ENCODE measurements at regions not wholly inside any gene's neighbourhood (a gene's known extent, or its start where the extent isn't known, plus 50 kb on each side); places are given as distances from the start of the nearest gene placed in this dataset.
"Not testable (repeated sequence)": the region's sequence is repeated elsewhere in the genome, so short reads cannot be mapped to it uniquely, and the experiment has no call there.

- Histone ChIP-seq H3K9ac (no peak overlapping the region), H3K9me3 (replicated peaks in 1 of 11) (peaks cover 71 to 93% (median 79%) of the 10 kb centered on the region in 11 experiments), H3K36me3 (no peaks in the 10 kb centered on the region), H3K4me2 (no peak overlapping the region), H3K27ac (no peak overlapping the region), H3K4me3 (no peak overlapping the region), H4K20me1 (no peaks in the 10 kb centered on the region), H3K4me1 (no peaks in the 10 kb centered on the region), H3K27me3 (no peaks in the 10 kb centered on the region)
- no peak for TF ChIP-seq Cebpa-rat (IDR thresholded peaks at IDR 0.05)
Observed at GRCh38 chr7:57210212-57210611, 78.0 kb upstream of the ZNF479 start.

GRCh38 chr7:57210871-57211270 is 78.6 kb upstream of the ZNF479 start:
- Histone ChIP-seq H3K27ac (no peak overlapping the region), H3K4me3 (no peak overlapping the region), H3K9ac (no peak overlapping the region), H4K20me1 (no peaks in the 10 kb centered on the region), H3K4me2 (no peak overlapping the region), H3K9me3 (replicated peaks in 1 of 11) (peaks cover 71 to 93% (median 84%) of the 10 kb centered on the region in 11 experiments), H3K27me3 (no peaks in the 10 kb centered on the region), H3K36me3 (no peaks in the 10 kb centered on the region), H3K4me1 (no peaks in the 10 kb centered on the region)
- TF ChIP-seq Cebpa-rat (IDR thresholded peaks at IDR 0.05), result no peak

DNA sequence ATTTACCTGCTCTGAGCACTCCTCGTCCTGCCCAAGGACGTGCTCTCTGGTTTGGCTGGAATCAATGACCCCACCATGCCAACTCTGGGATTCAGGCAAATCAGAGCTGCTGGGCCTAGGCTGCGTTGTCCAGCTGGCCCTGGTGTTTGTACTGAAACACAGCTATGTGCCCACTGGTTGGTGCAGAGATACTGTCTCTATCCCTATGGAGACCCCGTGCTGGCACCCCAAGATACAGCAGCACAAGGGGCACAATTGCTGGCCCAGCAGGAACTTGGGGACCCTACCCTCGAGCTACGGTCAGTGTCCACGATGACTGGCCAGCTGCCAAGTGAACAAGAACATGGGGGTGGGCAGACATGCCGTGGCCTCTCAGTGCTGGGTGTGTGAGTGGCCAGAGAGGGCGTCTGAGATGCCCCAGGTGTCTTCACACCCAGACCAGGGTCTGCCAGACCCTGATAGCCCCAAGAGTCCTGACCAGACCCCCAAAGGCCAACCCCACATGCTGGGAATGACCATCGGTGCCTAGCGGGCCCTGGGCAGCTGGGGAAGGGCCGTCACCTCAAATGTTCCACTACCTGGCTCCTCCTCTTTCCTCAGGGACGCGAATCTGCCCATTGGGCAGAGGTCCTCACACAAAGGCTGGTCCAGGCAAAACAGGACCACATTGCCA is 79.3 kb upstream of the ZNF479 start:
- Histone ChIP-seq H3K27ac (no peak overlapping the region), H3K9ac (no peak overlapping the region), H3K9me3 (replicated peaks in 1 of 11) (peaks cover 72 to 95% (median 85%) of the 10 kb centered on the region in 11 experiments), H3K4me3 (no peak overlapping the region), H3K4me2 (no peak overlapping the region), H3K36me3 (no peaks in the 10 kb centered on the region), H3K27me3 (no peaks in the 10 kb centered on the region), H4K20me1 (no peaks in the 10 kb centered on the region), H3K4me1 (no peaks in the 10 kb centered on the region)
- TF ChIP-seq Cebpa-rat (IDR thresholded peaks at IDR 0.05), result no peak

GRCh38 chr7:57215423-57215822 is 83.2 kb upstream of the ZNF479 start:
- Histone ChIP-seq H3K4me3 (no peak overlapping the region), H3K27ac (no peak overlapping the region), H3K9me3 (replicated peaks in 1 of 11) (peaks cover 82 to 100% (median 97%) of the 10 kb centered on the region in 11 experiments), H3K4me1 (no peaks in the 10 kb centered on the region), H3K36me3 (no peaks in the 10 kb centered on the region), H3K4me2 (no peak overlapping the region), H4K20me1 (no peaks in the 10 kb centered on the region), H3K27me3 (no peaks in the 10 kb centered on the region), H3K9ac (no peak overlapping the region)
- no peak for TF ChIP-seq Cebpa-rat (IDR thresholded peaks at IDR 0.05)

GRCh38 chr7:57216340-57216739 is 84.1 kb upstream of the ZNF479 start:
- Histone ChIP-seq H3K4me2 (no peak overlapping the region), H4K20me1 (no peaks in the 10 kb centered on the region)

DNA sequence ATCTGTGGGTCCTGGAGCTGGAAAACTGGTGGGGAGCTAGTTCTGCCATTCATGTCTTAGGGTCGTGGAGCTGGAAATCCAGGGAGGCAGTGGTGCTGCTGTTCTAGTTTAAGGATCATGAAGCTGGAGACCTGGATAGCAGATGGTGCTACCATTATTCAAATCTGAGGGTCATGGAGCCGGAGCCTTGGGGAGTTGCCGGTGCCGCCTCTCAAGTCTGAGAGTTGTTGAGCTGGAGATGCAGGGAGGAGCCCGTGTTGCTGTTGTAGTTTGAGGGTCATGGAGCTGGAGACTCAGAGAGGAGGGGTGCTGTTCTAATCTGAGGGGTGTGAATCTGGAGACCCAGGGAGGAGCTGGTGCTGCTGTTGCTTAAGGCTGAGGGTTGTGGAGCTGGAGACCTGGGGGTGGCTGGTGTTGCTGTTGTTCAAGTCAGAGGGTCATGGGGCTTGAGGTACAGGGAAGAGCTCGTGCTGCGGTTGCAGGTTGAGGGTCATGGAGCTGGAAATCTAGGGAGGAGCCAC is 86.0 kb upstream of the ZNF479 start:
- Histone ChIP-seq H3K4me3 (no peak overlapping the region), H3K27ac (no peak overlapping the region), H3K4me2 (no peak overlapping the region), H3K36me3 (no peaks in the 10 kb centered on the region), H3K9me3 (replicated peaks in 1 of 11) (peaks cover 72 to 100% (median 93%) of the 10 kb centered on the region in 11 experiments; a peak in 21 of 22 replicates), H3K4me1 (no peaks in the 10 kb centered on the region), H4K20me1 (no peaks in the 10 kb centered on the region), H3K9ac (no peak overlapping the region), H3K27me3 (no peaks in the 10 kb centered on the region)
- no peak for TF ChIP-seq Cebpa-rat (IDR thresholded peaks at IDR 0.05)

More at GRCh38 chr7:57216340-57216739, 84.1 kb upstream of the ZNF479 start:
- H3K27me3 ChIP-seq, result no peaks in the 10 kb centered on the region
- H3K4me3 ChIP-seq, result no peak overlapping the region; a peak in 1 of 20 replicates
- peaks cover 82 to 100% (median 96%) of the 10 kb centered on the region in 11 experiments for H3K9me3 ChIP-seq (replicated peaks in 1 of 11)
- H3K9ac ChIP-seq, result no peak overlapping the region
- no peak for TF ChIP-seq Cebpa-rat (IDR thresholded peaks at IDR 0.05)
- H3K27ac ChIP-seq, result no peak overlapping the region
- no peaks in the 10 kb centered on the region for H3K36me3 ChIP-seq
- no peaks in the 10 kb centered on the region for H3K4me1 ChIP-seq

DNA sequence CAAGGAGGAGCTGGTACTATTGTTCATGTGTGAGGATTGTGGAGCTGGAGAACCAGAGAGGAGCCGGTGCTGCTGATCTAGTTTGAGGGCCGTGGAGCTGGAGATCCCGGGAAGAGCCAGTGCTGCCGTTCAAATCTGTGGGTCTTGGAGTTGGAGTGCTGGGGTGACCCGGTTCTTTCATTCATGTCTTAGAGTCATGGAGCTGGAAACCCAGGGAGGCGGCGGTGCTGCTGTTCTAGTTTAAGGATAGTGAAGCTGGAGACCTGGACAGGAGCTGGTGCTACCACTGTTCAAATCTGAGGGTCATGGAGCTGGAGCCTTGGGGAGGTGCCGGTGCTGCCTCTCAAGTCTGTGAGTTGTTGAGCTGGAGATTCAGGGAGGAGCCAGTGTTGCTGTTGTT is 88.5 kb upstream of the ZNF479 start:
- no peaks in the 10 kb centered on the region for H3K27me3 ChIP-seq
- H3K36me3 ChIP-seq, result no peaks in the 10 kb centered on the region
- no peaks in the 10 kb centered on the region for H4K20me1 ChIP-seq
- H3K9ac ChIP-seq, result no peak overlapping the region
- no peak for TF ChIP-seq Cebpa-rat (IDR thresholded peaks at IDR 0.05)
- no peak overlapping the region for H3K4me2 ChIP-seq
- no peak overlapping the region for H3K4me3 ChIP-seq
- H3K27ac ChIP-seq, result no peak overlapping the region
- H3K9me3 ChIP-seq (replicated peaks in 1 of 11), result peaks cover 67 to 98% (median 91%) of the 10 kb centered on the region in 11 experiments; a peak in 21 of 22 replicates
- no peaks in the 10 kb centered on the region for H3K4me1 ChIP-seq

- H3K4me1 ChIP-seq, result no peaks in the 10 kb centered on the region
- no peak overlapping the region for H3K4me2 ChIP-seq
- H3K27me3 ChIP-seq, result no peaks in the 10 kb centered on the region
- no peak for TF ChIP-seq Cebpa-rat (IDR thresholded peaks at IDR 0.05)
- H3K4me3 ChIP-seq, result no peak overlapping the region
- H3K27ac ChIP-seq, result no peak overlapping the region
- H3K36me3 ChIP-seq, result no peaks in the 10 kb centered on the region
- peaks cover 56 to 91% (median 72%) of the 10 kb centered on the region in 11 experiments for H3K9me3 ChIP-seq (replicated peaks in 1 of 11)
- H4K20me1 ChIP-seq, result no peaks in the 10 kb centered on the region
- no peak overlapping the region for H3K9ac ChIP-seq
Observed at GRCh38 chr7:57225666-57226065, 93.4 kb upstream of the ZNF479 start.

DNA sequence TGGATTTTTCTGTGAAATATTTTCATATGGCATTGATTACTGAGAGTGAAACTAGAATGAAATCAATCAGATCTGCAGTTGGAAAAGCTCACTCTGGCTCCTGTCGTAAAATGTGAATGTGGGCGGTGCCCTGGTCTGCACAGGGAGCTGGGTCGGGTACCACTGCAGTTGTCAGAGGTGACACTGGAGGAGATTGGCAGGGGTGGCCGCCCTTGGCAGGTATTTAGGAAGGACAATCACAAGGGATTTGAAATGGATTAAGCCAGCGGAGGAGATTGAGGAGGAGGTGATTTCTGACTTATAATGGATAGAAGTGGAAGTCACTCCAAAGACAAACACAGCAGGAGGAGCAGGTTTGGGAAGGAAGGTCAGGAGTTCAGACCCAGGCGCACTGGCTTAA is 109.0 kb upstream of the ZNF479 start:
- not testable (repeated sequence) for H3K4me1 ChIP-seq, H3K27ac ChIP-seq, H3K36me3 ChIP-seq, H4K20me1 ChIP-seq, H3K27me3 ChIP-seq, H3K4me3 ChIP-seq, H3K9ac ChIP-seq, H3K4me2 ChIP-seq
- H3K9me3 ChIP-seq (replicated peaks in 1 of 11), result peaks cover 73 to 98% (median 94%) of the 10 kb centered on the region in 11 experiments

GRCh38 chr7:57243551-57243950 is 111.3 kb upstream of the ZNF479 start:
- not testable (repeated sequence) for H3K36me3 ChIP-seq, H4K20me1 ChIP-seq, H3K4me1 ChIP-seq, H3K4me3 ChIP-seq, H3K4me2 ChIP-seq, H3K9ac ChIP-seq, H3K27ac ChIP-seq, H3K27me3 ChIP-seq
- H3K9me3 ChIP-seq (replicated peaks in 1 of 11), result peaks cover 74 to 96% (median 90%) of the 10 kb centered on the region in 11 experiments

DNA sequence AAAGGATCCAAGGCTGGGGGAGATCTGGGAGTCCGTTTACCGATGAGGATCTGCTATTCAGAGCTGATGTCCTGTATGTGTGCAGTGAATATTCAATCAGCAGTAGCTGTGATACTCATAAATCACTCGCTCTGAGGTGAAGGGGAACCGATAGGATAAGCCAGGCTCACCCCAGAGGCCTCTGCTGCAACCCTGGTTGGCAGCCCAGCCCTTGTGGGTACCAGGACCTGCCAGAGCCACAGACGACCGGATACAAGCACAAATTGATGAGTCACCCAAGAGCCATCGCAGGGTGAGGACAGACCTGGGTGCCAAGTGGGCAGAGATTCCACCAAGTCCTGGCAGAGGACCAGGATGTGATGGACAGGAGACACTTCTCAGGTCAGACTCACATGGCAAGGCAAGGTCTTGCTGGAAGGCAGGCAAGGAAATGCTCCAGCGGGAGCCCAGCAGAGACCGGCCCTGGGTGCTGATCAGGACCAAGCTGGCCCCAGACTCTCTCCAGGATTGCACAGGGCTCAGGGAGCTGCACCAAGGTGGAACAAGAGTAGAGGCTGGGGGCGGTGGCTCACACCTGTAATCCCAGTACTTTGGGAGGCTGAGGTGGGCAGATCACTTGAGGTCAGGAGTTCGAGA is 112.2 kb upstream of the ZNF479 start:
- not testable (repeated sequence) for H3K4me2 ChIP-seq, H3K36me3 ChIP-seq, H3K27me3 ChIP-seq, H3K27ac ChIP-seq, H3K9ac ChIP-seq, H3K4me3 ChIP-seq, H3K4me1 ChIP-seq, H4K20me1 ChIP-seq
- peaks cover 72 to 96% (median 85%) of the 10 kb centered on the region in 11 experiments for H3K9me3 ChIP-seq (replicated peaks in 1 of 11)

Measured in BLaER1 treated with 17β-estradiol and CSF1 and Interleukin-3, amounts not matched to agents 10 nM and 100 nM (cell line).